AG04450 (cell line): ENCODE measurements at regions not wholly inside any gene's neighbourhood (a gene's known extent, or its start where the extent isn't known, plus 50 kb on each side); places are given as distances from the start of the nearest gene placed in this dataset.

Experiments used
- CTCF ChIA-PET: fragments of 300-600, 350-600 bp; formaldehyde crosslinking; extraction: SDS; loops from one replicate; lab custom pipeline; 2022; ENCODE audit warnings: antibody characterized with exemption, inconsistent platforms; lab: Charles Lee
- POLR2A ChIA-PET: fragments of 350-600 bp; formaldehyde crosslinking; extraction: SDS; loops from one replicate; lab custom pipeline; 2021; ENCODE audit warnings: antibody characterized with exemption, inconsistent platforms; lab: Yijun Ruan, JAX
- DNase-seq: peaks from one replicate; pipeline ENCODE4 v3.0.0-alpha.2; 2011; ENCODE audit warnings: low read depth, low spot score
- H3K27ac ChIP-seq: one replicate; pipeline ENCODE4 v1.5.1; 2012; ENCODE audit warnings: low read depth, low read length, control low read depth
- H3K27me3 ChIP-seq: one replicate; pipeline ENCODE4 v1.6.0; 2012; ENCODE audit warnings: low read length; ENCODE audit not compliant: control insufficient read depth, insufficient read depth
- H3K4me3 ChIP-seq: 2 replicates; pipeline ENCODE4 v1.5.1; 2011; ENCODE audit warnings: mild to moderate bottlenecking, low read depth, low read length, control low read depth
- H3K9me3 ChIP-seq: 2 replicates; pipeline ENCODE4 v1.5.1; 2012; ENCODE audit warnings: low read length; ENCODE audit not compliant: control insufficient read depth, insufficient read depth
- CTCF ChIP-seq: IDR thresholded peaks from 2 replicates; pipeline ENCODE4 v1.5.1; 2011; ENCODE audit warnings: low read depth, low read length, control low read depth, inconsistent platforms

- no peak overlapping the region for H3K4me3 ChIP-seq
- TF ChIP-seq CTCF, result no peak
- no peak for DNase-seq
- CTCF ChIA-PET, result no interaction called here
- POLR2A ChIA-PET, result no interaction called here
- no peak overlapping the region for H3K27ac ChIP-seq
- no peaks in the 10 kb centered on the region for H3K9me3 ChIP-seq
- H3K27me3 ChIP-seq, result no peaks in the 10 kb centered on the region
Observed at GRCh38 chr6:146917182-146917581, 287.0 kb upstream of the STXBP5 start.

GRCh38 chr6:146917979-146918378 lies 286.2 kb upstream of the STXBP5 start:
- no peak for TF ChIP-seq CTCF

DNA sequence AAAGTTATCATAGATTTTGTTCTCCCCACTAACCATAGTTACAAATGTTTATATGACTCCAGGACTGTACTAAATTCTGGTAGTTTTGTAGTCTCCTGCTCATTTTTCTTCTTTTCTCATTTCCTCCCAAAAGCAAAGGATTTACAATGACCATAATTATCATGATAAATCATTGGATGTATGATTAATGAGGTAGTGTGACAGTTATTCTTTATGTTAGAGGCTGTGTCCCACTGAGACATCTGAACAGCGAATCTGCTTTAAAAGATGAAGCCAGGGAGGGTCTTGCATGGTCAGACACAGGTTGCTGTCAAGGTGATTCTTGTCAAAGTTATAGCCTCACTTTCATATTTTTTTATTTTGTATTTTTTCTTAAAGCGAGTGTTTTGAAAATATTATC lies 285.2 kb upstream of the STXBP5 start:
- ChIA-PET POLR2A (no interaction called here), CTCF (no interaction called here)
- Histone ChIP-seq H3K4me3 (no peak overlapping the region), H3K27ac (no peak overlapping the region), H3K27me3 (no peaks in the 10 kb centered on the region), H3K9me3 (no peaks in the 10 kb centered on the region)
- no peak for DNase-seq
- TF ChIP-seq CTCF, result no peak

More at GRCh38 chr6:146917979-146918378, 286.2 kb upstream of the STXBP5 start:
- Histone ChIP-seq H3K27ac (no peak overlapping the region), H3K27me3 (no peaks in the 10 kb centered on the region), H3K4me3 (no peak overlapping the region), H3K9me3 (no peaks in the 10 kb centered on the region)
- POLR2A ChIA-PET, result no interaction called here
- no peak for DNase-seq
- CTCF ChIA-PET, result no interaction called here

DNA sequence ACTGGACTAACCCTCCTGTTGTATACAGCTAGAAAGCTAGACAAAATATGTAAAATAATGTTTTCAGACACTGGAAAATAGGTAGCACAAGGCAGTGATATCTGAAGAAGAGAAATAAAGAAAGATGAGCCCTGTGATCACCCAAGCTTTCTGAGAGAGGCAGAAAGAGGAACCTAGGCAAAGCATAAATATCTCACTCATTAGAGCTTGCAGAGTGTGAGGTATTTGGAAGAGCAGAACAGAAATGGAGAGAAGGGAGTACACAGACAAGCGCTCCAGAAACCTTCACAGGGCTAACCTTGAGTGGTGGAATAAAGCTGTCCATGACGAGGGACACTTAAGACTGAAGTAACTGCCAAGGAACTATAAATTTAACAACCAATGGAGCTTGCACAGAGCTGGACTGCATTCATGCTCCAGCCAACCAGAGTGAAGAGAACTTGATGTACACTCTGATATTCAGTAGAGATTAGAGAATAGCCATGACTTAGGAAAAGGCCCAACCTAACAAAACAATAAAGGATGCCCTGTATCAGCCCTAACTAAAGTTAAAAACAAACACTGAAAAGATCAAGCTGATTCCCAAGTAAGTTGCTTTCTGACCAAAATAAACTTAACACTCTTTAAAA lies 280.9 kb upstream of the STXBP5 start:
- Histone ChIP-seq H3K27me3 (no peaks in the 10 kb centered on the region), H3K9me3 (no peaks in the 10 kb centered on the region), H3K4me3 (no peak overlapping the region), H3K27ac (no peak overlapping the region)
- POLR2A ChIA-PET, result no interaction called here
- TF ChIP-seq CTCF, result no peak
- CTCF ChIA-PET, result no interaction called here
- DNase-seq, result no peak

DNA sequence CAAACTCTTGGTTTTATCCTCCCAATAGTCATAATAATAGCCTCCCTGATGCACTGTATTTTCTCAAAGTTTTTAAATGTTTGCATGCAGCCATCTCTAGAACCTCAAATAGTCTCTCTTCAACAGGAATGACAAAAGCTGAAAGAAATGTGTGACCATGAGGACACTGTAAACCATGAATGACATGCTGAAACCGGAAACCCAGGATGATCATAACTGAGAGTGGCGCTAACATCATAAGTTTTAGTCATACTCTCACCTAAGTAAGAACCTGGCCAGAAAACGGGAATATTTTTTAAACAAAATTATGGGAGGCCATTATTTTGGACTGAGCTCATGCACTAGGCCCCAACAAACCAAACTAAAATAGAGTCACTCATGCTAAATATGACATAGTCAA lies 278.4 kb upstream of the STXBP5 start:
- no peaks in the 10 kb centered on the region for H3K27me3 ChIP-seq
- no peak overlapping the region for H3K27ac ChIP-seq
- no peak for TF ChIP-seq CTCF
- POLR2A ChIA-PET, result no interaction called here
- DNase-seq, result no peak
- CTCF ChIA-PET, result no interaction called here
- no peak overlapping the region for H3K4me3 ChIP-seq
- H3K9me3 ChIP-seq, result no peaks in the 10 kb centered on the region
